ENCODE measurements at regions not wholly inside any gene's neighbourhood (a gene's known extent, or its start where the extent isn't known, plus 50 kb on each side); places are given as distances from the start of the nearest gene placed in this dataset.

DNA sequence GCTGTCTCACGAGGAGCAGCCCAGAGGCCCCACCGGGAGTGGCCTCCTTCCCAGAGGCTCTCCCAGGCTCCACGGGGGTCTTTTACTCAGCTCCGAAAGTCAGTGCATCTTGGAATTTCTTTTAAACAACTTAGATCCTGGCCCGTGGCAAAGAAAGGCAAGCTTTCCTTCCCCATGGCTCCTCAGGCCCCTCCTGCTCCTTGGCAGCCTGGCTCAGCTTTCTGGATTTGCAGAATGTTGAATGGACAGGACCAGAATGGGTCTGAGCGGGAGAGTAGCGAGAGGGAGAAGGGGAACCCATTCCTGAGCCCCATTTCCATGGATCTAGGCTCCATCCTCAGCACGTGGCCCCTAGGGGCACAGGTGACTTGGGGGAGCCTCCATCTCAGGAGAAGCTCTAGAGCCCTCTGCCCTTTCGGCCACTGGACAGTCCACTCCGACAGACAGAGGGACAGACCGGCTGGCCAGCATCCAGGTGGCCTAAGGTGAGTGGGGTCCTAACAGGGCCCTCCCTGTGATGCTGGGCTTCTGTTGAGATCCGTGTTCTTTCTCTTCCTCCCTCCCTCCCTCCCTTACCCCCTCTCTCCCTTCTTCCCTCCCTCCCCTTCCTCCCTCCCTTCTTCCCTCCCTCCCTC lies 173.9 kb upstream of the PPP1R26 start:
- Histone ChIP-seq H3K23ac (ENCODE audit: low read depth, low read length) (no peak overlapping the region), H3K4me1 (ENCODE audit: control insufficient read depth, insufficient read depth, low read length) (no peaks in the 10 kb centered on the region), H4K20me1 (ENCODE audit: insufficient read depth, low read length) (no peaks in the 10 kb centered on the region), H3K9ac (ENCODE audit: low read depth, low read length) (no peak overlapping the region), H3K4ac (ENCODE audit: low read depth, low read length) (no peak overlapping the region), H4K5ac (ENCODE audit: low read depth, low read length) (no peak overlapping the region), H3K14ac (replicated peaks; ENCODE audit: low read depth, low read length) (no peak overlapping the region), H3K79me1 (ENCODE audit: low read depth in 1 of 2, low read length in 2 of 2) (no peaks in the 10 kb centered on the region), H2BK120ac (ENCODE audit: low read depth, low read length) (no peak overlapping the region), H3K36me3 (ENCODE audit: control insufficient read depth, insufficient read depth, low read length) (no peaks in the 10 kb centered on the region), H3K4me2 (ENCODE audit: low read depth, low read length) (no peak overlapping the region), H4K8ac (ENCODE audit: low read depth in 2 of 2, low read length in 2 of 2) (no peak overlapping the region), H2AFZ (replicated peaks; ENCODE audit: low read length, poor library complexity) (no peak overlapping the region), H2BK15ac (ENCODE audit: low read depth, low read length) (no peak overlapping the region), H2AK5ac (ENCODE audit: low read depth, low read length) (no peak overlapping the region), H3K56ac (ENCODE audit: extremely low read depth, insufficient read depth, low read length) (no peak overlapping the region), H3K18ac (ENCODE audit: low read depth, low read length) (no peak overlapping the region), H2AK9ac (replicated peaks; ENCODE audit: low read depth, low read length, poor library complexity) (no peak overlapping the region), H3K9me3 (ENCODE audit: control insufficient read depth, insufficient read depth, low read length) (peaks cover 40% of the 10 kb centered on the region), H2BK20ac (ENCODE audit: low read depth, low read length) (no peak overlapping the region), H4K91ac (ENCODE audit: insufficient read depth, low read depth, low read length) (no peak overlapping the region), H3K9me1 (ENCODE audit: insufficient read depth, low read length) (no peaks in the 10 kb centered on the region), H2BK5ac (ENCODE audit: low read depth, low read length, poor library complexity, severe bottlenecking) (no peak overlapping the region), H3K27me3 (ENCODE audit: control insufficient read depth, insufficient read depth, low read length) (no peaks in the 10 kb centered on the region; the same call in 1 of the 2 replicates), H3K27ac (ENCODE audit: insufficient read depth, low read length) (no peak overlapping the region), H3K4me3 (ENCODE audit: insufficient read depth, low read depth, low read length) (no peak overlapping the region)
- ChIA-PET CTCF (no interaction called here), POLR2A (ENCODE audit: unreplicated experiment) (no interaction called here)
- in situ Hi-C loops (cut with MboI; ENCODE audit: low sequenced_read_pairs) (no loop called here), dilution Hi-C loops (cut with HindIII; ENCODE audit: low sequenced_read_pairs, unreplicated experiment) (no loop called here), intact Hi-C loops (cut with micrococcal nuclease) (no loop called here)
- WGBS, 2 experiments (ENCODE audit: extremely low coverage in 2 of 2, insufficient read length in 1 of 2), result 58% methylated on average over 3 of the region's 12 CpGs; no CpG with 5 or more reads in 1 of the 2 experiments
- no TSS peak for BruUV-seq (replicated peaks)
- no peak for ATAC-seq (ENCODE audit: low read depth)
- no peak for TF ChIP-seq CEBPB (IDR thresholded peaks at IDR 0.05; ENCODE audit: low read depth, low read length)
- no peak for TF ChIP-seq SMC3 (IDR thresholded peaks at IDR 0.05; ENCODE audit: low read depth, low read length)
- no peak for TF ChIP-seq MXI1 (IDR thresholded peaks at IDR 0.05; ENCODE audit: borderline replicate concordance, low read depth, low read length)
- no peak for TF ChIP-seq MAFK (IDR thresholded peaks at IDR 0.05; ENCODE audit: low read depth, low read length)
- no peak for TF ChIP-seq CHD1 (IDR thresholded peaks at IDR 0.05; ENCODE audit: low read depth, low read length)
- no peak for TF ChIP-seq POLR2A (IDR thresholded peaks at IDR 0.05; ENCODE audit: low read depth, low read length)
- TF ChIP-seq, protein P1, sequence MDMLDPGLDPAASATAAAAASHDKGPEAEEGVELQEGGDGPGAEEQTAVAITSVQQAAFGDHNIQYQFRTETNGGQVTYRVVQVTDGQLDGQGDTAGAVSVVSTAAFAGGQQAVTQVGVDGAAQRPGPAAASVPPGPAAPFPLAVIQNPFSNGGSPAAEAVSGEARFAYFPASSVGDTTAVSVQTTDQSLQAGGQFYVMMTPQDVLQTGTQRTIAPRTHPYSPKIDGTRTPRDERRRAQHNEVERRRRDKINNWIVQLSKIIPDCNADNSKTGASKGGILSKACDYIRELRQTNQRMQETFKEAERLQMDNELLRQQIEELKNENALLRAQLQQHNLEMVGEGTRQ (IDR thresholded peaks at IDR 0.05; ENCODE audit: low read depth, low read length), result no peak
- TF ChIP-seq BHLHE40 (IDR thresholded peaks at IDR 0.05; ENCODE audit: low read depth, low read length), result no peak
- TF ChIP-seq FOS (IDR thresholded peaks at IDR 0.05; ENCODE audit: low read depth, low read length), result no peak
- no peak for TF ChIP-seq RCOR1 (IDR thresholded peaks at IDR 0.05; ENCODE audit: insufficient replicate concordance, low read length)
- no peak for TF ChIP-seq NFE2L2 (IDR thresholded peaks at IDR 0.05; ENCODE audit: low read depth, low read length)
- no peak for TF ChIP-seq RFX5 (IDR thresholded peaks at IDR 0.05; ENCODE audit: low read depth, low read length)
- TF ChIP-seq MAZ (IDR thresholded peaks at IDR 0.05; ENCODE audit: borderline replicate concordance, low read depth, low read length), result no peak
- no peak for TF ChIP-seq RAD21 (IDR thresholded peaks at IDR 0.05; ENCODE audit: low read length)
- no peak for DNase-seq

All from IMR-90 (cell line).